Heart right ventricle (tissue), 16 donors: ENCODE measurements at regions not wholly inside any gene's neighbourhood (a gene's known extent, or its start where the extent isn't known, plus 50 kb on each side); places are given as distances from the start of the nearest gene placed in this dataset.

Experiments used
- ATAC-seq, 8 donors: fragments of 200-7000 bp; cut with Tn5 transposase; one replicate each; pipeline ENCODE4 v1.9.1; 2020; ENCODE audit warnings: mild to moderate bottlenecking in 8 of 8, moderate library complexity in 8 of 8, moderate number of reproducible peaks in 1 of 8
- DNase-seq, 2 donors: peaks; one replicate each; pipeline ENCODE4 v3.0.0-alpha.2; 2020
- H3K27ac ChIP-seq, 10 donors: fragments of 200-600 bp; sonication (generic) in 2 of 10; one replicate each; pipeline versions ENCODE4 v1.5.0 to v1.8.0; 2020 to 2022; ENCODE audit warnings: mild to moderate bottlenecking in 3 of 10
- H3K27me3 ChIP-seq, 7 donors: fragments of 200-600 bp; one replicate each; pipeline ENCODE4 v1.8.0; 2021 to 2022; ENCODE audit warnings: mild to moderate bottlenecking in 2 of 7
- H3K36me3 ChIP-seq, 9 donors: fragments of 200-600 bp; sonication (generic) in 1 of 9; one replicate each; pipeline versions ENCODE4 v1.5.0 to v1.8.0; 2020 to 2022; ENCODE audit warnings: mild to moderate bottlenecking in 2 of 9
- H3K4me1 ChIP-seq, 9 donors: fragments of 200-600 bp; sonication (generic) in 1 of 9; one replicate each; pipeline versions ENCODE4 v1.5.0 to v1.8.0; 2020 to 2022; ENCODE audit warnings: mild to moderate bottlenecking in 4 of 9
- H3K4me3 ChIP-seq, 10 donors: fragments of 200-600 bp; sonication (generic) in 2 of 10; one replicate each; pipeline versions ENCODE4 v1.5.0 to v1.8.0; 2020 to 2022; ENCODE audit warnings: mild to moderate bottlenecking in 7 of 10, moderate library complexity in 2 of 10
- H3K9me3 ChIP-seq, 11 donors: fragments of 200-600 bp in 10 of 11; sonication (generic) in 2 of 11; one replicate each; pipeline versions ENCODE4 v1.5.0 to v1.8.0; 2013 to 2022; ENCODE audit warnings: mild to moderate bottlenecking in 2 of 11, control low read depth in 1 of 11, moderate library complexity in 1 of 11
- WGBS, 2 donors: extraction: QIAGEN DNeasy Blood & Tissue Kit; methylation state at CpG; one replicate each; pipeline ENCODE4 v1.1.7; 2013; ENCODE audit warnings: inconsistent platforms in 1 of 2; 5-methylcytosine and 5-hydroxymethylcytosine counted together
- intact Hi-C, 10 donors: fragments of 100-400 bp; cut with DNase I; formaldehyde crosslinking; loops; one replicate each; pipeline versions ENCODE4 v1.11.1 to v1.14.2; 2022
- TF ChIP-seq, protein P1 (sequence below), 9 donors: fragments of 200-600 bp; sonication (generic) in 2 of 9; IDR thresholded peaks; one replicate each; pipeline versions ENCODE4 v1.5.0 to v1.8.0; 2021 to 2022; ENCODE audit warnings: antibody characterized with exemption in 9 of 9, mild to moderate bottlenecking in 5 of 9, moderate library complexity in 1 of 9
- donor health status: Arrhythmogenic right ventricular cardiomyopathy.
- donor health status: ischemic (EF 13 %, LVEDD 7.1; RV severe dilation, severe dysfunction).
- donor health status: healthy with polysubstance abuse.
- donor health status: DM: no; HTN: yes; CAD: no.
- donor health status: DM: no; HTN: no; CAD: no.
- donor health status: ischemic (EF 25% LVEDD 6.9; RV normal size, moderate dysfunction).
- donor health status: ischemic (EF 25% LVEDD 5.7; RV mildly dilated, moderate dysfunction).
- donor health status: healthy.
- donor health status: DM: yes; HTN: yes; CAD: no.
- donor health status: Ischemic cardiomyopathy.
- donor health status: ischemic (EF 35%, LVEDD 5.7; RV mildly dilated, moderate dysfunction).
- donor health status: nonischemic (EF 11% LVEDD 7.7; RV severe dilation, severe dysfunction).
- donor health status: DM: yes; HTN: yes; CAD: no.
- donor health status: PGD.
- donor health status: ischemic (EF 29% LVEDD 5.4; RV normal size, mild dysfunction).
- donor health status: nonischemic (EF 23%, LVEDD 6.1; RV moderate dilation, normal function).

DNA sequence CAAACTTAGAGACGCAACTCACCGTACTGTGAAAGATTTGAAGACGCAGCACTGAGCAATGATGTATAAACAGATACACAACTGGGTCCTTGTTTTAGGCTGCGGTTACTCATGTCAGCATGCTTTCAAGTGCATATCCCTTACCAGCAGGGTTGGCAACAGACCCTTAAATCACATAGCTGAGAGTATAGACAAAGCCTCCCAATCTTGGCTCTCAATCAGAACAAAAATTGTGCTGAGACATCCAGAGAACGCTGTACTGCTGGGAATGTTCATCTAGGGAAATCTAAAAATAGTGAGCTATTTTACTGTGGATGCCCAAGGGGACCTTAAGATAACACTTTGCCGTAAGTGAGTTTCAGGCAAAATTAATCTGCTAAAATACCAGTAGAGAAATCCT is 84.4 kb upstream of the NUDT7 start:
- no peaks in the 10 kb centered on the region for H3K36me3 ChIP-seq
- no peak for DNase-seq
- H3K9me3 ChIP-seq: no peaks in the 10 kb centered on the region
- peak in 5 of 8 donors; percentile 9 to 52 (median 35) for ATAC-seq
- H3K4me1 ChIP-seq: peaks cover 0 to 11% (median 0%) of the 10 kb centered on the region in 9 donors
- TF ChIP-seq, protein P1, sequence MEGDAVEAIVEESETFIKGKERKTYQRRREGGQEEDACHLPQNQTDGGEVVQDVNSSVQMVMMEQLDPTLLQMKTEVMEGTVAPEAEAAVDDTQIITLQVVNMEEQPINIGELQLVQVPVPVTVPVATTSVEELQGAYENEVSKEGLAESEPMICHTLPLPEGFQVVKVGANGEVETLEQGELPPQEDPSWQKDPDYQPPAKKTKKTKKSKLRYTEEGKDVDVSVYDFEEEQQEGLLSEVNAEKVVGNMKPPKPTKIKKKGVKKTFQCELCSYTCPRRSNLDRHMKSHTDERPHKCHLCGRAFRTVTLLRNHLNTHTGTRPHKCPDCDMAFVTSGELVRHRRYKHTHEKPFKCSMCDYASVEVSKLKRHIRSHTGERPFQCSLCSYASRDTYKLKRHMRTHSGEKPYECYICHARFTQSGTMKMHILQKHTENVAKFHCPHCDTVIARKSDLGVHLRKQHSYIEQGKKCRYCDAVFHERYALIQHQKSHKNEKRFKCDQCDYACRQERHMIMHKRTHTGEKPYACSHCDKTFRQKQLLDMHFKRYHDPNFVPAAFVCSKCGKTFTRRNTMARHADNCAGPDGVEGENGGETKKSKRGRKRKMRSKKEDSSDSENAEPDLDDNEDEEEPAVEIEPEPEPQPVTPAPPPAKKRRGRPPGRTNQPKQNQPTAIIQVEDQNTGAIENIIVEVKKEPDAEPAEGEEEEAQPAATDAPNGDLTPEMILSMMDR (IDR thresholded peaks at IDR 0.05): no peak
- peak overlapping the region in 1 of 10 donors; percentile 7 for H3K27ac ChIP-seq
- H3K4me3 ChIP-seq: peak overlapping the region in 1 of 10 donors; percentile 1
- intact Hi-C loops: no loop called here
- WGBS, 2 donors: 22 to 23% methylated on average over 6 of the region's 6 CpGs
- H3K27me3 ChIP-seq: peaks cover 0 to 10% (median 0%) of the 10 kb centered on the region in 7 donors

- Histone ChIP-seq H3K4me3 (no peak overlapping the region), H3K27ac (no peak overlapping the region), H3K27me3 (peaks cover 0 to 5% (median 0%) of the 10 kb centered on the region in 7 donors), H3K9me3 (no peaks in the 10 kb centered on the region), H3K36me3 (no peaks in the 10 kb centered on the region), H3K4me1 (peaks cover 0 to 3% (median 0%) of the 10 kb centered on the region in 9 donors)
- no peak for ATAC-seq
- TF ChIP-seq, protein P1 (IDR thresholded peaks at IDR 0.05): no peak
- intact Hi-C loops: no loop called here
- DNase-seq: no peak
- 68 to 69% methylated on average over 5 of the region's 5 CpGs for WGBS, 2 donors
Observed at GRCh38 chr16:77643176-77643575, 79.1 kb upstream of the NUDT7 start.

DNA sequence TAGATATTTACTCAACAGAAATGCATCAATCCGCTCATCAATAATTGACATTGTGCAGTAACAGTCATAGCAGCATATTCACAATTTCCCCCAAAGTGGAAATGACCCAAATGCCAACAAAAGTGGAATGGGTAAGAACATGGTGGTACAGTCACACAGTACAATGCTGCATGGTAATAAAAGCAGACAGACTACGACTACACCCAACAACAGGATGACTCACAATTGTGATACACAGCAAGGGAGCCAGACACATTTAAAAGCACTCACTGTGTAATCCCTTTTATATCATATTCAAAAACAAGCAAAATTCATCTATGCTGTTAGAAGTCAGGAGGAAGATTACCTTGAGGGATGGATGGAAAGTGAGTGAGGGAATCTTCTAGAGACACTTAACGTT is 76.5 kb upstream of the NUDT7 start:
- TF ChIP-seq, protein P1 (IDR thresholded peaks at IDR 0.05): no peak
- ATAC-seq: no peak
- Histone ChIP-seq H3K9me3 (no peaks in the 10 kb centered on the region), H3K4me3 (no peak overlapping the region), H3K36me3 (no peaks in the 10 kb centered on the region), H3K27ac (no peak overlapping the region), H3K4me1 (no peaks in the 10 kb centered on the region), H3K27me3 (peaks cover 0 to 7% (median 2%) of the 10 kb centered on the region in 7 donors)
- WGBS, 2 donors: 81 to 83% methylated on average over 3 of the region's 3 CpGs
- DNase-seq: no peak
- intact Hi-C loops: loop anchor here in 1 of 10 donors (5.0 kb wide), 1 partner anchor 43 kb away; no protein-coding TSS in a partner anchor

DNA sequence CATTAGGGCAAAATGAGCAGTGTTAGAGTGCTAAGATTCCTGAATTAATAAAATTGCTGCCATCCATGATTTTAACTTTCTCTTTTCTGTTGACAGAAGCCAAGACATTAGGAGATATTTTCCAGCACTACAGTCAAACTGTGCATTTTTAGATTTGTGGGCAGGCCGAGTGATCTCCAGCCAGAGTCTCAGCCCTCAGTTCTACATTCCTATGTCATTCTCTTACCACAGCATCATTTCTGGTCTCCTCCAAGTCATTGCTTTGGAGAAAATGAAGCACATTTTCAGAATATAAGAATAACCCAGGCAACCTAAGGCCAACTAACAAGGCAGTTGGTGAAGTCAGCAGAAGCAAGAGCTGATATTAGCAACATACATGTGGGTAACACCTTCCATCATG is 74.6 kb upstream of the NUDT7 start:
- TF ChIP-seq, protein P1 (IDR thresholded peaks at IDR 0.05): no peak
- intact Hi-C loops: loop anchor here in 1 of 10 donors (5.0 kb wide), 1 partner anchor 45 kb away; no protein-coding TSS in a partner anchor

More for the DNA sequence above, 74.6 kb upstream of the NUDT7 start:
- Histone ChIP-seq H3K9me3 (no peaks in the 10 kb centered on the region), H3K4me3 (no peak overlapping the region), H3K4me1 (no peaks in the 10 kb centered on the region), H3K27me3 (peaks cover 0 to 18% (median 6%) of the 10 kb centered on the region in 7 donors), H3K27ac (no peak overlapping the region), H3K36me3 (no peaks in the 10 kb centered on the region)
- 69 to 71% methylated on average over 1 of the region's 1 CpG for WGBS, 2 donors
- DNase-seq: no peak
- no peak for ATAC-seq
